K562 (cell line): ENCODE measurements at regions not wholly inside any gene's neighbourhood (a gene's known extent, or its start where the extent isn't known, plus 50 kb on each side); places are given as distances from the start of the nearest gene placed in this dataset.

Experiments used
- ATAC-seq: fragments of 200-7000 bp; cut with Tn5 transposase; 3 replicates; pipeline ENCODE4 v1.9.1; 2020; ENCODE audit warnings: moderate library complexity
- BruUV-seq: library from RNA; stranded (reverse); fragments of 400-500 nt; replicated peaks from 2 replicates; lab custom pipeline; 2021; lab: Mats Ljungman, UMichigan
- CTCF ChIA-PET: fragments of 300-600 bp; formaldehyde crosslinking; extraction: SDS; loops from one replicate; lab custom pipeline; 2021; ENCODE audit warnings: low intra/inter-chr PET ratio; lab: Yijun Ruan, JAX
- POLR2A ChIA-PET: fragments of 300-600, 350-650 bp; sonication (Branson Sonifier 250); formaldehyde crosslinking; extraction: SDS; loops from one replicate; lab custom pipeline; 2021; ENCODE audit warnings: antibody characterized with exemption, inconsistent platforms; lab: Yijun Ruan, JAX
- DNase-seq, 4 experiments: peaks; one replicate each; pipeline versions ENCODE4 v3.0.0 to v3.0.0-alpha.2; 2011 to 2018; ENCODE audit warnings: low spot score in 3 of 4, mixed read lengths in 3 of 4; ENCODE audit errors: extremely low read depth in 1 of 4
- FAIRE-seq: peaks from 2 replicates; lab custom pipeline; 2011; peaks lifted over from hg19 to GRCh38; lab: Jason Lieb, UNC
- H2AFZ ChIP-seq: 2 replicates; pipeline ENCODE4 v1.6.0; 2011; ENCODE audit warnings: low read depth, low read length, control low read depth, inconsistent platforms
- H3K27ac ChIP-seq: fragments of 200-600 bp; 3 replicates; pipeline ENCODE4 v1.8.0; 2011; ENCODE audit warnings: low read depth, mild to moderate bottlenecking, control low read depth, inconsistent platforms, low read length, moderate library complexity, mixed read lengths; ENCODE audit errors: extremely low read depth
- H3K27me3 ChIP-seq, 2 experiments: fragments of 300-600 bp in 1 of 2; 2 replicates in 1 of 2; 3 replicates in 1 of 2; pipeline versions ENCODE4 v1.6.0 to v1.8.0; 2011; ENCODE audit warnings: inconsistent platforms in 2 of 2, low read length in 2 of 2, mild to moderate bottlenecking in 1 of 2, mixed read lengths in 1 of 2, moderate library complexity in 1 of 2; ENCODE audit not compliant: control insufficient read depth in 2 of 2, insufficient read depth in 2 of 2
- H3K36me3 ChIP-seq: fragments of 300-600 bp; 3 replicates; pipeline ENCODE4 v1.8.0; 2011; ENCODE audit warnings: mild to moderate bottlenecking, low read length, inconsistent platforms; ENCODE audit not compliant: control insufficient read depth, insufficient read depth
- H3K4me1 ChIP-seq, 2 experiments: fragments of 200-600 bp in 1 of 2; replicated peaks in 1 of 2; 2 replicates in 1 of 2; 3 replicates in 1 of 2; pipeline versions ENCODE4 v1.5.1 to v1.8.0; 2011; ENCODE audit warnings: inconsistent platforms in 2 of 2, low read length in 2 of 2, mild to moderate bottlenecking in 1 of 2, mixed read lengths in 1 of 2, moderate library complexity in 1 of 2; ENCODE audit not compliant: control insufficient read depth in 2 of 2, insufficient read depth in 2 of 2
- H3K4me2 ChIP-seq: 2 replicates; pipeline ENCODE4 v1.6.1; 2011; ENCODE audit warnings: low read length, control low read depth, inconsistent platforms, mixed read lengths; ENCODE audit not compliant: insufficient read depth
- H3K4me3 ChIP-seq: fragments of 200-600 bp; sonication (generic), shearing (Covaris generic); 2 replicates; pipeline ENCODE4 v1.5.1; 2016; ENCODE audit warnings: control low read depth, inconsistent platforms
- H3K79me2 ChIP-seq: fragments of 200-600 bp; 3 replicates; pipeline ENCODE4 v1.8.0; 2011; ENCODE audit warnings: low read length, inconsistent platforms; ENCODE audit not compliant: control insufficient read depth, insufficient read depth
- H3K9ac ChIP-seq, 2 experiments: 2 replicates each; pipeline versions ENCODE4 v1.6.0 to v1.6.1; 2011; ENCODE audit warnings: low read depth in 2 of 2, low read length in 2 of 2, control low read depth in 1 of 2, inconsistent platforms in 1 of 2, mild to moderate bottlenecking in 1 of 2, mixed read lengths in 1 of 2; ENCODE audit not compliant: insufficient read depth in 1 of 2
- H3K9me1 ChIP-seq: one replicate; pipeline ENCODE4 v1.6.0; 2011; ENCODE audit warnings: inconsistent platforms, mild to moderate bottlenecking, low read length, moderate library complexity; ENCODE audit not compliant: control insufficient read depth, insufficient read depth
- H3K9me3 ChIP-seq: replicated peaks from 2 replicates; pipeline ENCODE4 v1.5.1; 2011; ENCODE audit warnings: low read depth, low read length, inconsistent platforms; ENCODE audit not compliant: control insufficient read depth, insufficient read depth
- H4K20me1 ChIP-seq: replicated peaks from 2 replicates; pipeline ENCODE4 v1.6.1; 2011; ENCODE audit warnings: low read length, inconsistent platforms, mixed read lengths; ENCODE audit not compliant: control insufficient read depth, insufficient read depth
- CBFB ChIP-seq: sonication (generic); formaldehyde crosslinking; IDR thresholded peaks from 2 replicates; pipeline ENCODE4 v1.4.0; 2020; ENCODE audit warnings: mild to moderate bottlenecking, missing genetic modification reagents
- CREB3L1 ChIP-seq: fragments of 450-650 bp; IDR thresholded peaks from 2 replicates; pipeline ENCODE4 v1.6.1; 2014; ENCODE audit warnings: low read depth, mild to moderate bottlenecking, moderate library complexity, borderline replicate concordance
- GATAD2B ChIP-seq: fragments of 450-650 bp; IDR thresholded peaks from 2 replicates; pipeline ENCODE4 v1.6.1; 2017; ENCODE audit warnings: mild to moderate bottlenecking, borderline replicate concordance
- HLTF ChIP-seq: fragments of 450-650 bp; IDR thresholded peaks from 2 replicates; pipeline ENCODE4 v1.6.1; 2016
- KDM4B ChIP-seq, 2 experiments: fragments of 450-650 bp in 1 of 2; sonication (generic) in 1 of 2; IDR thresholded peaks; 2 replicates each; pipeline ENCODE4 v1.6.1; 2016 to 2017; ENCODE audit warnings: borderline replicate concordance in 2 of 2, antibody characterized with exemption in 1 of 2, low read depth in 1 of 2, mild to moderate bottlenecking in 1 of 2
- KLF10 ChIP-seq: fragments of 250-450 bp; sonication (Bioruptor Pico); IDR thresholded peaks from 2 replicates; pipeline ENCODE4 v1.6.1; 2021; ENCODE audit warnings: matching md5 sums
- MXI1 ChIP-seq: IDR thresholded peaks from 2 replicates; pipeline ENCODE4 v1.6.1; 2011; ENCODE audit warnings: low read depth, mild to moderate bottlenecking, improper control_type of control experiment, low read length
- NCOA2 ChIP-seq, 2 experiments: fragments of 450-650 bp; IDR thresholded peaks; 2 replicates each; pipeline ENCODE4 v1.6.1; 2018; ENCODE audit warnings: mild to moderate bottlenecking in 2 of 2, moderate library complexity in 1 of 2; ENCODE audit not compliant: partially characterized antibody in 2 of 2
- NFIC ChIP-seq: fragments of 450-650 bp; IDR thresholded peaks from 2 replicates; pipeline ENCODE4 v1.6.1; 2017; ENCODE audit warnings: mild to moderate bottlenecking, inconsistent platforms
- RAD51 ChIP-seq: fragments of 450-650 bp; IDR thresholded peaks from 2 replicates; pipeline ENCODE4 v1.7.1; 2016; ENCODE audit warnings: low read depth, mild to moderate bottlenecking, borderline replicate concordance
- SAP30 ChIP-seq: fragments of 200-600 bp; sonication (generic); IDR thresholded peaks from 2 replicates; pipeline ENCODE4 v1.6.1; 2012; ENCODE audit warnings: borderline replicate concordance, low read depth, mild to moderate bottlenecking, moderate library complexity, low read length, control low read depth, inconsistent platforms; ENCODE audit not compliant: insufficient read depth, poor library complexity, severe bottlenecking
- SREBF2 ChIP-seq: sonication (generic); formaldehyde crosslinking; IDR thresholded peaks from 2 replicates; pipeline ENCODE4 v1.4.0; 2020; ENCODE audit warnings: mild to moderate bottlenecking, missing genetic modification reagents
- ZBTB26 ChIP-seq: fragments of 450-650 bp; formaldehyde crosslinking; IDR thresholded peaks from 2 replicates; pipeline ENCODE4 v1.4.0; 2022; ENCODE audit warnings: missing genetic modification characterization
- ZNF707 ChIP-seq: fragments of 250-450 bp; sonication (Bioruptor Pico); conservative IDR thresholded peaks from 2 replicates; pipeline ENCODE4 v1.8.0; 2022; ENCODE audit warnings: inconsistent platforms, mild to moderate bottlenecking, moderate library complexity
- WGBS: fragments of 100-300 bp; shearing (Covaris generic); methylation state at CpG from one replicate; pipeline ENCODE4 v1.1.6; 2016; ENCODE audit warnings: low coverage, mixed read lengths; ENCODE audit not compliant: insufficient coverage; ENCODE audit errors: missing lambda C conversion rate; 5-methylcytosine and 5-hydroxymethylcytosine counted together
- in situ Hi-C: fragments of 300-500 bp; cut with MboI; formaldehyde crosslinking; loops from 4 replicates; pipeline ENCODE4 v1.15.0; 2018; ENCODE audit warnings: inconsistent platforms, mixed read lengths
- intact Hi-C: fragments of 100-400 bp; cut with micrococcal nuclease; formaldehyde crosslinking; loops from 2 replicates; pipeline ENCODE4 v1.14.2; 2022

- Histone ChIP-seq H3K9me1 (no peaks in the 10 kb centered on the region), H3K9ac (no peak overlapping the region), H3K4me3 (no peak overlapping the region), H4K20me1 (no peaks in the 10 kb centered on the region), H3K9me3 (no peaks in the 10 kb centered on the region), H3K4me2 (no peak overlapping the region), H3K36me3 (no peaks in the 10 kb centered on the region), H3K4me1 (no peaks in the 10 kb centered on the region), H3K27me3 (no peaks in the 10 kb centered on the region), H3K27ac (no peak overlapping the region), H2AFZ (no peak overlapping the region), H3K79me2 (no peaks in the 10 kb centered on the region)
- FAIRE-seq (no peak), ATAC-seq (no peak), DNase-seq (no peak)
- BruUV-seq: no TSS peak
- ChIA-PET POLR2A (interaction anchor here (1.6 kb wide), 1 partner anchor 10 kb away, joined by 3 read pairs; no protein-coding TSS in a partner anchor), CTCF (no interaction called here)
- in situ Hi-C loops: no loop called here
- WGBS: 65% methylated on average over 3 of the region's 3 CpGs
- no peak for TF ChIP-seq GATAD2B
- TF ChIP-seq KDM4B (IDR thresholded peaks at IDR 0.05; ENCODE audit: borderline replicate concordance in 2 of 2, low read depth in 1 of 2): no peak
- TF ChIP-seq CREB3L1: no peak
- TF ChIP-seq KLF10: no peak
- no peak for TF ChIP-seq MXI1
- no peak for TF ChIP-seq SAP30
- TF ChIP-seq RAD51: no peak
- no peak for TF ChIP-seq HLTF
- TF ChIP-seq CBFB: no peak
- TF ChIP-seq ZBTB26 (CRISPR knock-in tag): no peak
- TF ChIP-seq NCOA2 (IDR thresholded peaks at IDR 0.05; ENCODE audit: partially characterized antibody in 2 of 2): no peak
- TF ChIP-seq NFIC: no peak
- no peak for TF ChIP-seq ZNF707
- no peak for TF ChIP-seq SREBF2
- intact Hi-C loops: no loop called here
Observed at GRCh38 chr3:153252963-153253362, 90.9 kb downstream of the RAP2B start.
